Body of pancreas (tissue), 4 donors: ENCODE measurements at regions not wholly inside any gene's neighbourhood (a gene's known extent, or its start where the extent isn't known, plus 50 kb on each side); places are given as distances from the start of the nearest gene placed in this dataset.
A peak's percentile ranks its signal among the peaks of the same experiment; 100 is the strongest.

Experiments
- ATAC-seq: fragments of 150-250 bp; one replicate; pipeline ENCODE4 v1.9.1; 2016
- DNase-seq, 4 donors: peaks; one replicate each; pipeline ENCODE4 v3.0.0-alpha.2; 2019
- H3K27ac ChIP-seq, 4 donors: fragments of 200-600 bp; sonication (generic); 1 replicate in 3 of 4; 2 replicates in 1 of 4; pipeline versions ENCODE4 v1.5.1 to v1.6.1; 2016 to 2019; ENCODE audit warnings: mild to moderate bottlenecking in 1 of 4, mixed read lengths in 1 of 4, moderate library complexity in 1 of 4
- H3K27me3 ChIP-seq, 2 donors: fragments of 200-600 bp; sonication (generic); one replicate each; pipeline ENCODE4 v1.6.0; 2016; ENCODE audit warnings: mild to moderate bottlenecking in 1 of 2
- H3K36me3 ChIP-seq, 2 donors: fragments of 200-600 bp; sonication (generic); replicated peaks in 1 of 2; 2 replicates each; pipeline ENCODE4 v1.5.1; 2016; ENCODE audit warnings: low read depth in 2 of 2; ENCODE audit not compliant: insufficient read depth in 1 of 2
- H3K4me1 ChIP-seq: fragments of 200-600 bp; sonication (generic); one replicate; pipeline ENCODE4 v1.6.0; 2016
- H3K4me3 ChIP-seq, 2 donors: fragments of 200-600 bp; sonication (generic); 1 replicate in 1 of 2; 2 replicates in 1 of 2; pipeline ENCODE4 v1.5.1; 2016 to 2019
- H3K9me3 ChIP-seq, 3 donors: fragments of 200-600 bp; sonication (generic); 1 replicate in 2 of 3; 2 replicates in 1 of 3; pipeline ENCODE4 v1.5.1; 2016
- POLR2A ChIP-seq, 3 donors: fragments of 450-650 bp; IDR thresholded peaks; one replicate each; pipeline ENCODE4 v1.6.1; 2016; ENCODE audit warnings: antibody characterized with exemption in 3 of 3, mild to moderate bottlenecking in 2 of 3
- WGBS, 2 donors: methylation state at CpG; one replicate each; pipeline ENCODE4 v1.1.5; 2017; 5-methylcytosine and 5-hydroxymethylcytosine counted together
- intact Hi-C: fragments of 100-400 bp; cut with DNase I; formaldehyde crosslinking; loops from one replicate; pipeline ENCODE4 v1.15.1; 2023
- TF ChIP-seq, protein P1 (sequence below), 7 experiments: fragments of 450-650 bp in 4 of 7; fragments of 200-600 bp in 3 of 7; sonication (generic) in 3 of 7; IDR thresholded peaks; one replicate each; pipeline ENCODE4 v1.5.1; 2016 to 2019; ENCODE audit warnings: antibody characterized with exemption in 7 of 7

GRCh38 chr5:135136546-135136945 lies 102.5 kb upstream of the PITX1 start:
- Histone ChIP-seq H3K36me3 (no peaks in the 10 kb centered on the region), H3K9me3 (no peaks in the 10 kb centered on the region), H3K27ac (no peak overlapping the region), H3K4me1 (no peaks in the 10 kb centered on the region), H3K27me3 (no peaks in the 10 kb centered on the region), H3K4me3 (no peak overlapping the region)
- no peak for TF ChIP-seq POLR2A (IDR thresholded peaks at IDR 0.05)
- TF ChIP-seq, protein P1, sequence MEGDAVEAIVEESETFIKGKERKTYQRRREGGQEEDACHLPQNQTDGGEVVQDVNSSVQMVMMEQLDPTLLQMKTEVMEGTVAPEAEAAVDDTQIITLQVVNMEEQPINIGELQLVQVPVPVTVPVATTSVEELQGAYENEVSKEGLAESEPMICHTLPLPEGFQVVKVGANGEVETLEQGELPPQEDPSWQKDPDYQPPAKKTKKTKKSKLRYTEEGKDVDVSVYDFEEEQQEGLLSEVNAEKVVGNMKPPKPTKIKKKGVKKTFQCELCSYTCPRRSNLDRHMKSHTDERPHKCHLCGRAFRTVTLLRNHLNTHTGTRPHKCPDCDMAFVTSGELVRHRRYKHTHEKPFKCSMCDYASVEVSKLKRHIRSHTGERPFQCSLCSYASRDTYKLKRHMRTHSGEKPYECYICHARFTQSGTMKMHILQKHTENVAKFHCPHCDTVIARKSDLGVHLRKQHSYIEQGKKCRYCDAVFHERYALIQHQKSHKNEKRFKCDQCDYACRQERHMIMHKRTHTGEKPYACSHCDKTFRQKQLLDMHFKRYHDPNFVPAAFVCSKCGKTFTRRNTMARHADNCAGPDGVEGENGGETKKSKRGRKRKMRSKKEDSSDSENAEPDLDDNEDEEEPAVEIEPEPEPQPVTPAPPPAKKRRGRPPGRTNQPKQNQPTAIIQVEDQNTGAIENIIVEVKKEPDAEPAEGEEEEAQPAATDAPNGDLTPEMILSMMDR (IDR thresholded peaks at IDR 0.05), result no peak
- DNase-seq (no peak), ATAC-seq (no peak)
- WGBS, 2 donors, result 88% methylated on average over 2 of the region's 2 CpGs
- intact Hi-C loops, result no loop called here

GRCh38 chr5:135135530-135136226 lies 101.7 kb upstream of the PITX1 start:
- peak in 1 of 4 donors; percentile 31 for DNase-seq
- 55 to 61% methylated on average over 13 to 14 of the region's 14 CpGs for WGBS, 2 donors
- no peaks in the 10 kb centered on the region for H3K9me3 ChIP-seq
- H3K27ac ChIP-seq, result no peak overlapping the region
- intact Hi-C loops, result no loop called here
- H3K4me1 ChIP-seq, result no peaks in the 10 kb centered on the region
- ATAC-seq, result no peak
- no peak overlapping the region for H3K4me3 ChIP-seq
- TF ChIP-seq POLR2A (IDR thresholded peaks at IDR 0.05), result no peak
- TF ChIP-seq, protein P1 (IDR thresholded peaks at IDR 0.05), result no peak
- no peaks in the 10 kb centered on the region for H3K36me3 ChIP-seq
- H3K27me3 ChIP-seq, result no peaks in the 10 kb centered on the region

- Histone ChIP-seq H3K9me3 (no peaks in the 10 kb centered on the region), H3K27me3 (no peaks in the 10 kb centered on the region), H3K4me3 (no peak overlapping the region), H3K4me1 (no peaks in the 10 kb centered on the region), H3K36me3 (no peaks in the 10 kb centered on the region), H3K27ac (no peak overlapping the region)
- intact Hi-C loops, result no loop called here
- TF ChIP-seq, protein P1 (IDR thresholded peaks at IDR 0.05), result no peak
- TF ChIP-seq POLR2A (IDR thresholded peaks at IDR 0.05), result no peak
- WGBS, 2 donors, result 60 to 77% methylated on average over 7 of the region's 7 CpGs
- DNase-seq, result no peak
- no peak for ATAC-seq
Measured at GRCh38 chr5:135134691-135135381, 100.8 kb upstream of the PITX1 start.

- intact Hi-C loops, result no loop called here
- no peak for TF ChIP-seq POLR2A (IDR thresholded peaks at IDR 0.05)
- TF ChIP-seq, protein P1 (IDR thresholded peaks at IDR 0.05), result no peak
- DNase-seq, result no peak
- ATAC-seq, result peak; percentile 39
- Histone ChIP-seq H3K4me1 (no peaks in the 10 kb centered on the region), H3K27ac (no peak overlapping the region), H3K36me3 (no peaks in the 10 kb centered on the region), H3K4me3 (no peak overlapping the region), H3K9me3 (no peaks in the 10 kb centered on the region), H3K27me3 (no peaks in the 10 kb centered on the region)
- WGBS, 2 donors, result 37 to 41% methylated on average over 13 to 18 of the region's 18 CpGs
Measured at GRCh38 chr5:135133698-135134515, 99.9 kb upstream of the PITX1 start.
